Lower leg skin (tissue), 3 donors: ENCODE measurements at regions not wholly inside any gene's neighbourhood (a gene's known extent, or its start where the extent isn't known, plus 50 kb on each side); places are given as distances from the start of the nearest gene placed in this dataset.

ENCODE experiments used
- CTCF ChIP-seq, 3 donors: fragments of 450-650 bp; IDR thresholded peaks; one replicate each; pipeline ENCODE4 v1.5.1; 2016; ENCODE audit warnings: antibody characterized with exemption in 3 of 3, mild to moderate bottlenecking in 3 of 3, moderate library complexity in 2 of 3
- POLR2A ChIP-seq, 2 donors: fragments of 450-650 bp; IDR thresholded peaks; one replicate each; pipeline ENCODE4 v1.6.1; 2016 to 2017; ENCODE audit warnings: antibody characterized with exemption in 2 of 2, mild to moderate bottlenecking in 1 of 2, moderate library complexity in 1 of 2

- no peak for TF ChIP-seq CTCF (IDR thresholded peaks at IDR 0.05)
- no peak for TF ChIP-seq POLR2A (IDR thresholded peaks at IDR 0.05)
These were observed 242.0 kb upstream of the RBFOX1 start for GRCh38 chr16:7090628-7091115.
